ENCODE measurements at regions not wholly inside any gene's neighbourhood (a gene's known extent, or its start where the extent isn't known, plus 50 kb on each side); places are given as distances from the start of the nearest gene placed in this dataset.

GRCh38 chr4:79578606-79579005, 170.6 kb upstream of the GK2 start:
- H3K4me1 ChIP-seq, result no peaks in the 10 kb centered on the region
- DNase-seq (peak in 2 of 4 donors; percentile 38 to 62), ATAC-seq (peak; percentile 61)
- H3K27ac ChIP-seq, result no peak overlapping the region
- no peak overlapping the region for H3K4me3 ChIP-seq
- intact Hi-C loops (cut with DNase I), result no loop called here
- TF ChIP-seq, protein P1, sequence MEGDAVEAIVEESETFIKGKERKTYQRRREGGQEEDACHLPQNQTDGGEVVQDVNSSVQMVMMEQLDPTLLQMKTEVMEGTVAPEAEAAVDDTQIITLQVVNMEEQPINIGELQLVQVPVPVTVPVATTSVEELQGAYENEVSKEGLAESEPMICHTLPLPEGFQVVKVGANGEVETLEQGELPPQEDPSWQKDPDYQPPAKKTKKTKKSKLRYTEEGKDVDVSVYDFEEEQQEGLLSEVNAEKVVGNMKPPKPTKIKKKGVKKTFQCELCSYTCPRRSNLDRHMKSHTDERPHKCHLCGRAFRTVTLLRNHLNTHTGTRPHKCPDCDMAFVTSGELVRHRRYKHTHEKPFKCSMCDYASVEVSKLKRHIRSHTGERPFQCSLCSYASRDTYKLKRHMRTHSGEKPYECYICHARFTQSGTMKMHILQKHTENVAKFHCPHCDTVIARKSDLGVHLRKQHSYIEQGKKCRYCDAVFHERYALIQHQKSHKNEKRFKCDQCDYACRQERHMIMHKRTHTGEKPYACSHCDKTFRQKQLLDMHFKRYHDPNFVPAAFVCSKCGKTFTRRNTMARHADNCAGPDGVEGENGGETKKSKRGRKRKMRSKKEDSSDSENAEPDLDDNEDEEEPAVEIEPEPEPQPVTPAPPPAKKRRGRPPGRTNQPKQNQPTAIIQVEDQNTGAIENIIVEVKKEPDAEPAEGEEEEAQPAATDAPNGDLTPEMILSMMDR (IDR thresholded peaks at IDR 0.05), result no peak
- H3K9me3 ChIP-seq, result no peaks in the 10 kb centered on the region
- no peaks in the 10 kb centered on the region for H3K27me3 ChIP-seq
- H3K36me3 ChIP-seq, result no peaks in the 10 kb centered on the region

GRCh38 chr4:79576429-79576753, 168.4 kb upstream of the GK2 start:
- Histone ChIP-seq H3K36me3 (no peaks in the 10 kb centered on the region), H3K9me3 (no peaks in the 10 kb centered on the region), H3K27ac (no peak overlapping the region), H3K4me1 (no peaks in the 10 kb centered on the region), H3K4me3 (no peak overlapping the region), H3K27me3 (no peaks in the 10 kb centered on the region)
- ATAC-seq (peak; percentile 91), DNase-seq (peak in 2 of 4 donors; percentile 12 to 31)
- TF ChIP-seq, protein P1 (IDR thresholded peaks at IDR 0.05), result no peak
- intact Hi-C loops (cut with DNase I), result no loop called here

GRCh38 chr4:79575709-79576428, 167.8 kb upstream of the GK2 start:
- Histone ChIP-seq H3K27me3 (no peaks in the 10 kb centered on the region), H3K36me3 (no peaks in the 10 kb centered on the region), H3K27ac (no peak overlapping the region), H3K4me3 (no peak overlapping the region), H3K9me3 (no peaks in the 10 kb centered on the region), H3K4me1 (no peaks in the 10 kb centered on the region)
- DNase-seq, result no peak
- TF ChIP-seq, protein P1 (IDR thresholded peaks at IDR 0.05), result no peak
- ATAC-seq, result peak; percentile 32
- intact Hi-C loops (cut with DNase I), result no loop called here

- TF ChIP-seq, protein P1 (IDR thresholded peaks at IDR 0.05), result no peak
- Histone ChIP-seq H3K4me1 (no peaks in the 10 kb centered on the region), H3K27me3 (no peaks in the 10 kb centered on the region), H3K36me3 (no peaks in the 10 kb centered on the region), H3K27ac (no peak overlapping the region), H3K9me3 (no peaks in the 10 kb centered on the region), H3K4me3 (no peak overlapping the region)
- ATAC-seq (no peak), DNase-seq (no peak)
- intact Hi-C loops (cut with DNase I), result no loop called here
These were observed 166.9 kb upstream of the GK2 start for GRCh38 chr4:79574741-79575451.

- intact Hi-C loops (cut with DNase I), result no loop called here
- ATAC-seq, result no peak
- no peak for DNase-seq
- Histone ChIP-seq H3K27ac (no peak overlapping the region), H3K36me3 (no peaks in the 10 kb centered on the region), H3K4me3 (no peak overlapping the region), H3K27me3 (no peaks in the 10 kb centered on the region), H3K4me1 (no peaks in the 10 kb centered on the region), H3K9me3 (no peaks in the 10 kb centered on the region)
- TF ChIP-seq, protein P1 (IDR thresholded peaks at IDR 0.05), result no peak
These were observed 155.2 kb upstream of the GK2 start for GRCh38 chr4:79563219-79563618.

All from left lung (tissue), 4 donors.